DMS114 treated with DMSO at 0.1 percent for 48 hours (cell line): ENCODE measurements at regions not wholly inside any gene's neighbourhood (a gene's known extent, or its start where the extent isn't known, plus 50 kb on each side); places are given as distances from the start of the nearest gene placed in this dataset.
"Not testable (repeated sequence)": the region's sequence is repeated elsewhere in the genome, so short reads cannot be mapped to it uniquely, and the experiment has no call there.

Experiments used
- DNase-seq: peaks from one replicate; lab custom pipeline; 2025; ENCODE audit not compliant: unreplicated experiment; lab: John Stamatoyannopoulos, UW

DNA sequence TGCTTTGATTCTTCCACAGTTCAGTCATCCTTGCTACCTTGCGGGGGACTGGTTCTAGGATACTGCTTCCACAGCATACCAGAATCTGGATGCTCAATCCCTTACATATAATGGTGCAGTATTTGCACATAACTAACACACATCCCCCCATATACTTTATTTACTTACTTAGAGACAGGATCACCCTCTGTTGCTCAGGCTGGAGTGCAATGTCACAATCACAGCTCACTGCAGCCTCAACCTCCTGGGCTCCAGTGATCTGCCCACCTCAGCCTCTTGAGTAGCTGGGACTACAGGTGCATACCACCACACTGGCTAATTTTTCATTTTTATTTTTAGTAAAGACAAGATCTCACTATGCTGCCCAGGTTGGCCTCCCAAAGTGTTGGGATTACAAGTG, 112.2 kb downstream of the GOSR1 start:
- DNase-seq, result no peak

DNA sequence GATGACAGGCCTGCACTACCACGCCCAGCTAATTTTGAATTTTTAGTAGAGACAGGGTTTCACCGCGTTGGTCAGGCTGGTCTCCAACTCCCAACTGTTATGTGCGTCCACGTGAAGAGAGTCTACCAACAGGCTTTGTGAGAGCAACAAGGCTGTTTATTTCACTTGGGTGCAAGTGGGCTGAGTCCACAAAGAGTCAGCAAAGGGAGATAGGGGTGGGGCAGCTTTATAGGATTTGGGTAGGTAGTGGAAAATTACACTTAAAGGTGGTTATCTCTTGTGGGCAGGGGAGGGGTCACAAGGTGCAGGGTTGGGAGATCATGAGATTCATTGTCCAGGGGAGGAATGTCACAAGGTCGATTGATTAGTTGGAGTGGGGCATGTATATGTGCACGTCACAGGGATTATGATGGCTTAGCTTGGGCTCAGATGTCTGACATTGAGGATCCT, 111.6 kb downstream of the GOSR1 start:
- no peak for DNase-seq

DNA sequence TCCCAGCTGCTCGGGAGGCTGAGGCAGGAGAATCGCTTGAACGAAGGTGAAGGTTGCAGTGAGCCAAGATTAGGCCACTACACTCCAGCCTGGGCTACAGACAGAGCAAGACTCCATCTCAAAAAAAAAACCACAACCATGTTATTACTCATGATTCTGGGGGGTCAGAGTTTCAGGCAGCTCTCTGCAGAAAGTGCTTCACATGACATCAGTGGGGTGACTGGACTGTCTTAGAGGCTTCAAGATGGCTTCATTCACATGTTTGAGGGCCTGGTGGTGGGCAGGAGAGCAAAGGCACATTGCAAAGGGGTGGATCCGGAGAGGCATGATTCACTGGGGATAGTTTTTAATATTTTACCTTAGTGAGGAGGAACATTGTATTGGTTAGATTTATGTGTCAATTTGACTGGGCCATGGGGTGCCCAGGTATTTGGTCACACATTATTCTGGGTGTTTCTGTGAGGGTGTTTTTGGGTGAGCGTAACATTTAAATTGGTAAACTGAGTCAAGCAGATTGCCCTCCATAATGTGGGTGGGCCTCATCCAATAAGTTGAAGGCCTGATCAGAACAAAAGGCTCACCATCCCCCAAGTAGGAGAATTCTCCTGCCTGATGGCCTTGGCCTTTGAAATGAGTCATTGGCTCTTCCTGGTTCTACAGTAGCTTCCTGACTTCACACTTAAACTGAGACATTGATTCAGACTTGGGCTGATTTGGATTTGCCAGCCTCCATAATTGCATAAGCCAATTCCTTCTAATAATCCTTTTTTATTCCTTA, 109.8 kb downstream of the GOSR1 start:
- DNase-seq, result no peak

DNA sequence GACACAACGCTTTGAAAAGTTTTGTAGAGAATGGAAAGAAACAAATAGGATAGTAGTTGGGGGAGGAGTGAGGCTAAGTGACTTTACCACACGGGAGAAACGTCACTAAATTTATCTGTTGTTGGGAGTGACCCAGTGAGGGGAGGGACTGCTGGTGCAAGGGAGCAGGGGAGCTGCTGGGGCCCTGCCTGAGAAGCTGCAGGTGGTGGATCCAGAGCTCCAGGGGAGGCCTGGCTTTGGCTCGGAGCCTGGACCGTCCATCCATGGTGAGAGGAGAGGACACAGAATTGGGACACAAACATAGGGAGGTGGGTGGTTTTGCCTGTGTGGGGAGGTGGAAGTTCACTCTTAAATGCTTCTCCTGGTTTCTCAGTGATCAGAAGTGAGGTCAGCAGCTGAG, 107.6 kb downstream of the GOSR1 start:
- DNase-seq, result no peak

DNA sequence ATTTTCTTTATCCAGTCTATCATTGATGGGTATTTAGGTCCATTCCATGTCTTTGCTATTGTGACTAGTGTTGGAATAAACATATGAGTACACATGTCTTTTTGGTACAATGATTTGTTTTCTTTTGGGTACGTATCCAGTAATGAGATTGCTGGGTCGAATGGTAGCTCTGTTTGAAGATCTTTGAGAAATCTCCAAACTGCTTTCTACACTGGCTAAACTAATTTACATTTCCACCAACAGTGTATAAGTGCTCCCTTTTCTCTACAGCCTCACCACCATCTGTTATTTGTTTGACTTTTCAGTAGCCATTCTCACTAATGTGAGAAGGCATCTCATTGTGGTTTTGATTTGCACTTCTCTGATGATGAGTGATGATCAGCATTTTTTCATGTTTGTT, 103.7 kb downstream of the GOSR1 start:
- DNase-seq, result no peak

DNA sequence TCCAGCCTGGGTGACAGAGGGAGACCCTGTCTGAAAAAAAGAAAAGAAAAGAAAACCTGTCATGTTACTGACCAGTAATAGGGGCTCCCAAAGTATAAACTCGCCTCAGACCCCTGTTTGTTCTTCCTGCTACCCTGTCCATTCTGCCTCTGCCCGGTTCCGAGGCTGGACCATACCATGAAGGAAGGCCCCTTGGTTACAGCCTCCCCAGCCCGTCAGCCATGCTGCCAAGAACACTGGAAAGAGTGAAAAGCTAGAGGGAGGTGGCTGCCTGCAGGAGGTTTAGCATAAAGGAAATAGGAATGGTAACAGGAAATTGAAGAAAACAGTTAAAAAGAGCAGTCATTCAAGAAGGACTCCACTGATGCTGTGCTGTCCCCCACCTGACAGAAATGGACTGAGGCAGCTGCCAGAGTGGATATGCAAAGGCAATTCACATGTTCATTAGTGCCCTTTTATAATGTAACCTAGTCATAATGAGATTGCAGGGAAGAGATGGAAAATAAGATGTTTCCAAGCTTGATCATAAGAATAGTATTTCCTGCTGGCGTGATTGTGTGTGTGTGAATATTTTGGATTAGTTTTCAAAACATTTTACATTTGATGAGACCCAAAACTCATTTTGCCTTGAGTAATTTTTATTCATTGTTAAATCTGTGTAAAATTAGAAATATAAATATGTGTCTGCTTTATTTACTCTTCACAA, 102.6 kb downstream of the GOSR1 start:
- no peak for DNase-seq

DNA sequence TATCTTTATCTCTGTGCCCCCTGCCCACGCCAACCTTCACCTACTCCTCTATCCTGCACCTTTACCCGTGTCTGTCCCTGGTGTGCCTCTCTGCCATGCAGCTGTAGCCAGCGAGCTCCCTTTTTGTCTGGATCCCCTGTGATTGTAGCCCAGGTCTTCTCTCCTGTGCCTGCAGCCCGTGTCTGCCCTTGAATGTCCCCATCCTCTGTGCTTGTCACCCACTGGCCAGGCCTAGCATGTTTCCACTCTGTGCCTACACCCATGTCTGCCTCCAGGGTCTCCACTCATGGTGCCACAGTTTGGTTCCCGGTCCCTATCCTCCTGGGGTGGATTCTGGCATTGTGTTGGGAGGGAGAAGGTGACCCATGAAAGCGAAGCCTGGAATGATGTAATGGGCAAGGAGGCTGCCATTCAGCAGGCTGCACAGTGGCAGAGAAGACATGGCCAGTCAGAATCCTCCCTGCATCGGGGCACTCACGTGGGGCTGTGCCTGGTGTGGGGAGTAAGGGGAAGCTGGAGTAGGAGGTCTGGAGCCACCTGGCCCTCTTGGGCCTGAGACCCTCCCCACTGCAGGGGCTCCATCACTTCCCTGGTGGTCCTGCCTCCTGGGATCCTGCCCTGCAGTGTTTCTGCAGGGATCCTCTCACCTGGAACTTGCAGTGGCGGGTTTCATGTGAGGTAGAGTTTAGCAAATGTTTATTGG, 101.0 kb downstream of the GOSR1 start:
- DNase-seq, result not testable (repeated sequence)
